Calu3 (cell line): ENCODE measurements at regions not wholly inside any gene's neighbourhood (a gene's known extent, or its start where the extent isn't known, plus 50 kb on each side); places are given as distances from the start of the nearest gene placed in this dataset.

Source experiments
- BruUV-seq: library from RNA; stranded (reverse); fragments of 400-500 nt; replicated peaks from 2 replicates; lab custom pipeline; 2021; lab: Mats Ljungman, UMichigan
- CTCF ChIA-PET: fragments of 300-600 bp; sonication (Branson Sonifier 250); formaldehyde crosslinking; loops from one replicate; lab custom pipeline; 2022; ENCODE audit warnings: antibody characterized with exemption; lab: Charles Lee
- DNase-seq: peaks from one replicate; pipeline ENCODE4 v3.0.0; 2022
- H3K27ac Mint-ChIP-seq: one replicate; pipeline ENCODE4 v1.8.0; 2022; ENCODE audit warnings: mixed read lengths; ENCODE audit not compliant: unreplicated experiment
- H3K27me3 Mint-ChIP-seq: one replicate; pipeline ENCODE4 v1.8.0; 2022; ENCODE audit warnings: mixed read lengths; ENCODE audit not compliant: unreplicated experiment
- H3K36me3 Mint-ChIP-seq: one replicate; pipeline ENCODE4 v1.8.0; 2022; ENCODE audit warnings: mild to moderate bottlenecking, moderate library complexity, mixed read lengths; ENCODE audit not compliant: insufficient read depth, unreplicated experiment
- H3K4me1 Mint-ChIP-seq: one replicate; pipeline ENCODE4 v1.8.0; 2022; ENCODE audit warnings: mild to moderate bottlenecking, low read depth, mixed read lengths; ENCODE audit not compliant: unreplicated experiment
- H3K4me3 Mint-ChIP-seq: one replicate; pipeline ENCODE4 v1.8.0; 2022; ENCODE audit warnings: mild to moderate bottlenecking, low read depth, moderate library complexity, mixed read lengths; ENCODE audit not compliant: unreplicated experiment
- H3K9me3 Mint-ChIP-seq: one replicate; pipeline ENCODE4 v1.8.0; 2022; ENCODE audit warnings: low read depth, mixed read lengths; ENCODE audit not compliant: unreplicated experiment
- intact Hi-C: fragments of 100-400 bp; cut with micrococcal nuclease; formaldehyde crosslinking; loops from one replicate; pipeline ENCODE4 v1.10.0; 2022; ENCODE audit not compliant: unreplicated experiment
- TF ChIP-seq, protein P1 (sequence below): fragments of 200-600 bp; IDR thresholded peaks from one replicate; pipeline ENCODE4 v1.8.0; 2022; ENCODE audit warnings: antibody characterized with exemption; ENCODE audit not compliant: unreplicated experiment

- H3K36me3 Mint-ChIP-seq: no peaks in the 10 kb centered on the region
- TF ChIP-seq, protein P1, sequence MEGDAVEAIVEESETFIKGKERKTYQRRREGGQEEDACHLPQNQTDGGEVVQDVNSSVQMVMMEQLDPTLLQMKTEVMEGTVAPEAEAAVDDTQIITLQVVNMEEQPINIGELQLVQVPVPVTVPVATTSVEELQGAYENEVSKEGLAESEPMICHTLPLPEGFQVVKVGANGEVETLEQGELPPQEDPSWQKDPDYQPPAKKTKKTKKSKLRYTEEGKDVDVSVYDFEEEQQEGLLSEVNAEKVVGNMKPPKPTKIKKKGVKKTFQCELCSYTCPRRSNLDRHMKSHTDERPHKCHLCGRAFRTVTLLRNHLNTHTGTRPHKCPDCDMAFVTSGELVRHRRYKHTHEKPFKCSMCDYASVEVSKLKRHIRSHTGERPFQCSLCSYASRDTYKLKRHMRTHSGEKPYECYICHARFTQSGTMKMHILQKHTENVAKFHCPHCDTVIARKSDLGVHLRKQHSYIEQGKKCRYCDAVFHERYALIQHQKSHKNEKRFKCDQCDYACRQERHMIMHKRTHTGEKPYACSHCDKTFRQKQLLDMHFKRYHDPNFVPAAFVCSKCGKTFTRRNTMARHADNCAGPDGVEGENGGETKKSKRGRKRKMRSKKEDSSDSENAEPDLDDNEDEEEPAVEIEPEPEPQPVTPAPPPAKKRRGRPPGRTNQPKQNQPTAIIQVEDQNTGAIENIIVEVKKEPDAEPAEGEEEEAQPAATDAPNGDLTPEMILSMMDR: no peak
- intact Hi-C loops: no loop called here
- H3K27me3 Mint-ChIP-seq: no peaks in the 10 kb centered on the region
- CTCF ChIA-PET: no interaction called here
- H3K9me3 Mint-ChIP-seq: peaks cover 12% of the 10 kb centered on the region
- H3K4me1 Mint-ChIP-seq: no peaks in the 10 kb centered on the region
- no peak for DNase-seq
- H3K27ac Mint-ChIP-seq: no peak overlapping the region
- BruUV-seq: no TSS peak
- H3K4me3 Mint-ChIP-seq: no peak overlapping the region
These were observed 183.0 kb downstream of the TSHZ3 start for GRCh38 chr19:31166206-31166605.

GRCh38 chr19:31164791-31165251, 184.4 kb downstream of the TSHZ3 start:
- CTCF ChIA-PET: no interaction called here
- no peaks in the 10 kb centered on the region for H3K4me1 Mint-ChIP-seq
- H3K36me3 Mint-ChIP-seq: no peaks in the 10 kb centered on the region

GRCh38 chr19:31160336-31160926, 188.8 kb downstream of the TSHZ3 start:
- CTCF ChIA-PET: no interaction called here
- no TSS peak for BruUV-seq
- H3K36me3 Mint-ChIP-seq: no peaks in the 10 kb centered on the region
- peaks cover 15% of the 10 kb centered on the region for H3K9me3 Mint-ChIP-seq
- intact Hi-C loops: no loop called here
- no peaks in the 10 kb centered on the region for H3K4me1 Mint-ChIP-seq
- H3K4me3 Mint-ChIP-seq: no peak overlapping the region
- TF ChIP-seq, protein P1: no peak
- H3K27ac Mint-ChIP-seq: no peak overlapping the region
- H3K27me3 Mint-ChIP-seq: no peaks in the 10 kb centered on the region
- DNase-seq: no peak

More at GRCh38 chr19:31164791-31165251, 184.4 kb downstream of the TSHZ3 start:
- no peak for DNase-seq
- no TSS peak for BruUV-seq
- Mint-ChIP-seq H3K9me3 (peaks cover 14% of the 10 kb centered on the region), H3K27me3 (no peaks in the 10 kb centered on the region), H3K27ac (no peak overlapping the region), H3K4me3 (no peak overlapping the region)
- TF ChIP-seq, protein P1: no peak
- intact Hi-C loops: no loop called here

DNA sequence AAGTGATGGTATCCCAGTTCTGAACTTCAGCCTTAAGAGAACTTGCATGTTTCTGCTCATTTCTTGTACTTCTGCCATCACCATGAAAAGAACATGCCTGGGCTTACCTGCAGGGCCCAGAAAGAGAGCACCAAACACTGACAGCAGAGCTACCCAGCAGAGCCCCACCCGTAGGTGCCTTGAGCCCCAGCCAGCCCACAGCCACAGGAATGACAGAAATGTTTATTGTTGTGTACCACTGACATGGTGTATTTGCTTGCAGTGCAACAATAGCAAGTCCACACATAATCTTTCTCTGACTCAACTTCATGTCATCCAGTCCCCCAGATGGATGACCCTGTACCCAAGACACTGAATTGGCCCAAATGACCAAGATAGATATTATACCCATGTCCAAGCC, 195.2 kb downstream of the TSHZ3 start:
- H3K9me3 Mint-ChIP-seq: peaks cover 14% of the 10 kb centered on the region
- CTCF ChIA-PET: no interaction called here
- DNase-seq: no peak

More for the DNA sequence above, 195.2 kb downstream of the TSHZ3 start:
- H3K27ac Mint-ChIP-seq: no peak overlapping the region
- TF ChIP-seq, protein P1: no peak
- no peak overlapping the region for H3K4me3 Mint-ChIP-seq
- BruUV-seq: no TSS peak
- intact Hi-C loops: no loop called here
- H3K27me3 Mint-ChIP-seq: no peaks in the 10 kb centered on the region
- no peaks in the 10 kb centered on the region for H3K36me3 Mint-ChIP-seq
- H3K4me1 Mint-ChIP-seq: no peaks in the 10 kb centered on the region
